A549 (cell line): ENCODE measurements at regions not wholly inside any gene's neighbourhood (a gene's known extent, or its start where the extent isn't known, plus 50 kb on each side); places are given as distances from the start of the nearest gene placed in this dataset.

Experiments used
- ATAC-seq, 2 experiments: fragments of 200-7000 bp in 1 of 2; fragments of >200 bp in 1 of 2; cut with Nextera tagmentation in 1 of 2; cut with Tn5 transposase in 1 of 2; 3 replicates each; pipeline versions ENCODE4 v1.8.0 to v1.9.1; 2018 to 2020; ENCODE audit warnings: mild to moderate bottlenecking in 1 of 2, moderate library complexity in 1 of 2
- CTCF ChIA-PET: fragments of 300-600 bp; sonication (Branson Sonifier 250); formaldehyde crosslinking; extraction: SDS; loops from one replicate; lab custom pipeline; 2021; ENCODE audit warnings: antibody characterized with exemption, inconsistent platforms; lab: Yijun Ruan, JAX
- POLR2A ChIA-PET: fragments of 350-600 bp; formaldehyde crosslinking; extraction: SDS; loops from one replicate; lab custom pipeline; 2021; ENCODE audit warnings: antibody characterized with exemption, inconsistent platforms; lab: Yijun Ruan, JAX
- DNase-seq, 2 experiments: peaks; one replicate each; pipeline versions ENCODE4 v3.0.0 to v3.0.0-alpha.2; 2011 to 2016; ENCODE audit warnings: low read depth in 1 of 2, low spot score in 1 of 2
- FAIRE-seq: peaks from 2 replicates; lab custom pipeline; 2011; peaks lifted over from hg19 to GRCh38; lab: Jason Lieb, UNC
- H3K27ac ChIP-seq, 2 experiments: fragments of >200 bp; sonication (Bioruptor Twin); formaldehyde crosslinking; 3 replicates each; pipeline ENCODE4 v1.5.1; 2016 to 2017
- H3K4me1 ChIP-seq: fragments of >200 bp; sonication (Bioruptor Twin); formaldehyde crosslinking; 3 replicates; pipeline ENCODE4 v1.6.1; 2016
- H3K4me2 ChIP-seq: fragments of >200 bp; sonication (Bioruptor Twin); formaldehyde crosslinking; 3 replicates; pipeline ENCODE4 v1.6.1; 2016
- H3K4me3 ChIP-seq: fragments of >200 bp; sonication (Bioruptor Twin); formaldehyde crosslinking; 3 replicates; pipeline ENCODE4 v1.5.1; 2016
- H3K9me3 ChIP-seq: fragments of >200 bp; sonication (Bioruptor Twin); formaldehyde crosslinking; 3 replicates; pipeline ENCODE4 v1.6.1; 2016
- CTCF ChIP-seq: fragments of >200 bp; sonication (Bioruptor Twin); formaldehyde crosslinking; IDR thresholded peaks from 3 replicates; pipeline ENCODE4 v1.5.1; 2016
- ESRRA ChIP-seq: fragments of 150-350 bp; IDR thresholded peaks from 2 replicates; pipeline ENCODE4 v1.6.1; 2014; ENCODE audit warnings: mild to moderate bottlenecking, low read length, borderline replicate concordance
- FOSB ChIP-seq: fragments of 250-450 bp; sonication (Bioruptor Pico); IDR thresholded peaks from 2 replicates; pipeline ENCODE4 v1.5.0; 2020; ENCODE audit warnings: mild to moderate bottlenecking, moderate library complexity
- FOSL2 ChIP-seq, 2 experiments: fragments of 450-650 bp in 1 of 2; fragments of >200 bp in 1 of 2; sonication (Bioruptor Twin) in 1 of 2; formaldehyde crosslinking; IDR thresholded peaks; 2 replicates each; pipeline versions ENCODE4 v1.5.0 to v1.6.1; 2016 to 2020; ENCODE audit warnings: mild to moderate bottlenecking in 1 of 2, moderate library complexity in 1 of 2
- GATA3 ChIP-seq: IDR thresholded peaks from 2 replicates; pipeline ENCODE4 v1.6.1; 2012; ENCODE audit warnings: borderline replicate concordance
- HEYL ChIP-seq: fragments of 250-450 bp; sonication (Bioruptor Pico); IDR thresholded peaks from 2 replicates; pipeline ENCODE4 v1.8.0; 2021; ENCODE audit warnings: mild to moderate bottlenecking, moderate library complexity
- JUN ChIP-seq, 2 experiments: fragments of >200 bp; sonication (Bioruptor Twin); formaldehyde crosslinking; IDR thresholded peaks; 2 replicates in 1 of 2; 3 replicates in 1 of 2; pipeline ENCODE4 v1.6.1; 2016 to 2017
- KDM5A ChIP-seq: fragments of 200-600 bp; sonication (generic); IDR thresholded peaks from 2 replicates; pipeline ENCODE4 v1.6.1; 2016; ENCODE audit warnings: antibody characterized with exemption, mild to moderate bottlenecking
- MAX ChIP-seq: IDR thresholded peaks from 2 replicates; pipeline ENCODE4 v1.6.1; 2012
- NR3C1 ChIP-seq: fragments of >200 bp; sonication (Bioruptor Twin); formaldehyde crosslinking; IDR thresholded peaks from 3 replicates; pipeline ENCODE4 v1.6.1; 2017
- POLR2AphosphoS2 ChIP-seq: conservative IDR thresholded peaks from 2 replicates; pipeline ENCODE4 v1.6.1; 2012; ENCODE audit warnings: low read length, improper control_type of control experiment, inconsistent platforms
- RAD21 ChIP-seq, 2 experiments: fragments of >200 bp in 1 of 2; sonication (Bioruptor Twin) in 1 of 2; formaldehyde crosslinking in 1 of 2; IDR thresholded peaks in 1 of 2; conservative IDR thresholded peaks in 1 of 2; 2 replicates in 1 of 2; 3 replicates in 1 of 2; pipeline ENCODE4 v1.6.1; 2012 to 2018; ENCODE audit warnings: inconsistent platforms in 1 of 2
- USF2 ChIP-seq: fragments of 450-650 bp; IDR thresholded peaks from 2 replicates; pipeline ENCODE4 v1.6.1; 2014; ENCODE audit warnings: antibody characterized with exemption
- ZC3H11A ChIP-seq: fragments of 450-650 bp; IDR thresholded peaks from 2 replicates; pipeline ENCODE4 v1.6.1; 2014; ENCODE audit warnings: antibody characterized with exemption, mild to moderate bottlenecking
- ZFP36 ChIP-seq: fragments of 450-650 bp; IDR thresholded peaks from 2 replicates; pipeline ENCODE4 v1.6.1; 2014; ENCODE audit warnings: borderline replicate concordance; ENCODE audit not compliant: partially characterized antibody
- WGBS: methylation state at CpG from one replicate; pipeline ENCODE4 v1.1.6; 2017; ENCODE audit errors: missing lambda C conversion rate; 5-methylcytosine and 5-hydroxymethylcytosine counted together
- TF ChIP-seq, protein P1 (sequence below): fragments of 250-450 bp; sonication (Bioruptor Pico); IDR thresholded peaks from 2 replicates; pipeline ENCODE4 v1.5.0; 2021; ENCODE audit warnings: mild to moderate bottlenecking, moderate library complexity, borderline replicate concordance
- TF ChIP-seq, protein P2 (sequence below): fragments of >200 bp; sonication (Bioruptor Twin); formaldehyde crosslinking; IDR thresholded peaks from 2 replicates; pipeline ENCODE4 v1.6.1; 2016
- TF ChIP-seq, protein P3 (sequence below): fragments of 250-450 bp; sonication (Bioruptor Pico); IDR thresholded peaks from 2 replicates; pipeline ENCODE4 v1.5.0; 2020; ENCODE audit warnings: low read depth, mild to moderate bottlenecking, moderate library complexity
- TF ChIP-seq, protein P4 (sequence below): fragments of 200-600 bp; sonication (generic); IDR thresholded peaks from 2 replicates; pipeline ENCODE4 v1.6.1; 2016; ENCODE audit warnings: antibody characterized with exemption, mild to moderate bottlenecking, moderate library complexity

GRCh38 chr3:14261229-14261628, 82.6 kb downstream of the LSM3 start (continued):
- TF ChIP-seq, protein P1, sequence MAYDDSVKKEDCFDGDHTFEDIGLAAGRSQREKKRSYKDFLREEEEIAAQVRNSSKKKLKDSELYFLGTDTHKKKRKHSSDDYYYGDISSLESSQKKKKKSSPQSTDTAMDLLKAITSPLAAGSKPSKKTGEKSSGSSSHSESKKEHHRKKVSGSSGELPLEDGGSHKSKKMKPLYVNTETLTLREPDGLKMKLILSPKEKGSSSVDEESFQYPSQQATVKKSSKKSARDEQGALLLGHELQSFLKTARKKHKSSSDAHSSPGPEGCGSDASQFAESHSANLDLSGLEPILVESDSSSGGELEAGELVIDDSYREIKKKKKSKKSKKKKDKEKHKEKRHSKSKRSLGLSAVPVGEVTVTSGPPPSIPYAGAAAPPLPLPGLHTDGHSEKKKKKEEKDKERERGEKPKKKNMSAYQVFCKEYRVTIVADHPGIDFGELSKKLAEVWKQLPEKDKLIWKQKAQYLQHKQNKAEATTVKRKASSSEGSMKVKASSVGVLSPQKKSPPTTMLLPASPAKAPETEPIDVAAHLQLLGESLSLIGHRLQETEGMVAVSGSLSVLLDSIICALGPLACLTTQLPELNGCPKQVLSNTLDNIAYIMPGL (CRISPR knock-in tag), result no peak
- peak; percentile 98 to 99 for TF ChIP-seq RAD21 (conservative IDR thresholded peaks at IDR 0.05 in 1 of 2, IDR thresholded peaks at IDR 0.05 in 1 of 2)
- TF ChIP-seq CTCF, result peak; percentile 95
- no peak for TF ChIP-seq KDM5A
- TF ChIP-seq FOSB (CRISPR knock-in tag), result no peak
- TF ChIP-seq, protein P2, sequence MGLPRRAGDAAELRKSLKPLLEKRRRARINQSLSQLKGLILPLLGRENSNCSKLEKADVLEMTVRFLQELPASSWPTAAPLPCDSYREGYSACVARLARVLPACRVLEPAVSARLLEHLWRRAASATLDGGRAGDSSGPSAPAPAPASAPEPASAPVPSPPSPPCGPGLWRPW, result no peak
- no peak for TF ChIP-seq ESRRA
- no peak for TF ChIP-seq GATA3
- no peak for TF ChIP-seq JUN (IDR thresholded peaks at IDR 0.05)
- TF ChIP-seq ZC3H11A, result no peak
- no peak for TF ChIP-seq ZFP36
- TF ChIP-seq, protein P3, sequence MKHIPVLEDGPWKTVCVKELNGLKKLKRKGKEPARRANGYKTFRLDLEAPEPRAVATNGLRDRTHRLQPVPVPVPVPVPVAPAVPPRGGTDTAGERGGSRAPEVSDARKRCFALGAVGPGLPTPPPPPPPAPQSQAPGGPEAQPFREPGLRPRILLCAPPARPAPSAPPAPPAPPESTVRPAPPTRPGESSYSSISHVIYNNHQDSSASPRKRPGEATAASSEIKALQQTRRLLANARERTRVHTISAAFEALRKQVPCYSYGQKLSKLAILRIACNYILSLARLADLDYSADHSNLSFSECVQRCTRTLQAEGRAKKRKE, result no peak
- TF ChIP-seq HEYL (CRISPR knock-in tag), result no peak

GRCh38 chr3:14262212-14262611, 83.6 kb downstream of the LSM3 start:
- no peak for DNase-seq
- peaks cover 16% of the 10 kb centered on the region for H3K4me1 ChIP-seq
- no peak for FAIRE-seq
- ChIA-PET POLR2A (no interaction called here), CTCF (interaction anchor here (0.6 to 12.3 kb wide), 37 partner anchors 9 to 387 kb away, joined by 3 to 173 read pairs (median 6); no protein-coding TSS in a partner anchor)
- TF ChIP-seq ZFP36, result no peak
- TF ChIP-seq ESRRA, result no peak
- TF ChIP-seq FOSL2 (IDR thresholded peaks at IDR 0.05), result no peak
- TF ChIP-seq FOSL2 (CRISPR knock-in tag; IDR thresholded peaks at IDR 0.05), result no peak
- no peak for TF ChIP-seq MAX
- no peak for TF ChIP-seq USF2
- TF ChIP-seq, protein P4, sequence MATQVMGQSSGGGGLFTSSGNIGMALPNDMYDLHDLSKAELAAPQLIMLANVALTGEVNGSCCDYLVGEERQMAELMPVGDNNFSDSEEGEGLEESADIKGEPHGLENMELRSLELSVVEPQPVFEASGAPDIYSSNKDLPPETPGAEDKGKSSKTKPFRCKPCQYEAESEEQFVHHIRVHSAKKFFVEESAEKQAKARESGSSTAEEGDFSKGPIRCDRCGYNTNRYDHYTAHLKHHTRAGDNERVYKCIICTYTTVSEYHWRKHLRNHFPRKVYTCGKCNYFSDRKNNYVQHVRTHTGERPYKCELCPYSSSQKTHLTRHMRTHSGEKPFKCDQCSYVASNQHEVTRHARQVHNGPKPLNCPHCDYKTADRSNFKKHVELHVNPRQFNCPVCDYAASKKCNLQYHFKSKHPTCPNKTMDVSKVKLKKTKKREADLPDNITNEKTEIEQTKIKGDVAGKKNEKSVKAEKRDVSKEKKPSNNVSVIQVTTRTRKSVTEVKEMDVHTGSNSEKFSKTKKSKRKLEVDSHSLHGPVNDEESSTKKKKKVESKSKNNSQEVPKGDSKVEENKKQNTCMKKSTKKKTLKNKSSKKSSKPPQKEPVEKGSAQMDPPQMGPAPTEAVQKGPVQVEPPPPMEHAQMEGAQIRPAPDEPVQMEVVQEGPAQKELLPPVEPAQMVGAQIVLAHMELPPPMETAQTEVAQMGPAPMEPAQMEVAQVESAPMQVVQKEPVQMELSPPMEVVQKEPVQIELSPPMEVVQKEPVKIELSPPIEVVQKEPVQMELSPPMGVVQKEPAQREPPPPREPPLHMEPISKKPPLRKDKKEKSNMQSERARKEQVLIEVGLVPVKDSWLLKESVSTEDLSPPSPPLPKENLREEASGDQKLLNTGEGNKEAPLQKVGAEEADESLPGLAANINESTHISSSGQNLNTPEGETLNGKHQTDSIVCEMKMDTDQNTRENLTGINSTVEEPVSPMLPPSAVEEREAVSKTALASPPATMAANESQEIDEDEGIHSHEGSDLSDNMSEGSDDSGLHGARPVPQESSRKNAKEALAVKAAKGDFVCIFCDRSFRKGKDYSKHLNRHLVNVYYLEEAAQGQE, result no peak
- no peak for TF ChIP-seq NR3C1
- no peak for TF ChIP-seq POLR2AphosphoS2
- TF ChIP-seq, protein P3, result no peak
- 88% methylated on average over 1 of the region's 1 CpG for WGBS
- H3K4me2 ChIP-seq, result no peak overlapping the region
- ATAC-seq, result no peak
- H3K27ac ChIP-seq, result no peak overlapping the region
- no peak overlapping the region for H3K4me3 ChIP-seq
- H3K9me3 ChIP-seq, result peaks cover 10% of the 10 kb centered on the region; the same call in 2 of the 3 replicates
